ENCODE measurements at regions not wholly inside any gene's neighbourhood (a gene's known extent, or its start where the extent isn't known, plus 50 kb on each side); places are given as distances from the start of the nearest gene placed in this dataset.

DNA sequence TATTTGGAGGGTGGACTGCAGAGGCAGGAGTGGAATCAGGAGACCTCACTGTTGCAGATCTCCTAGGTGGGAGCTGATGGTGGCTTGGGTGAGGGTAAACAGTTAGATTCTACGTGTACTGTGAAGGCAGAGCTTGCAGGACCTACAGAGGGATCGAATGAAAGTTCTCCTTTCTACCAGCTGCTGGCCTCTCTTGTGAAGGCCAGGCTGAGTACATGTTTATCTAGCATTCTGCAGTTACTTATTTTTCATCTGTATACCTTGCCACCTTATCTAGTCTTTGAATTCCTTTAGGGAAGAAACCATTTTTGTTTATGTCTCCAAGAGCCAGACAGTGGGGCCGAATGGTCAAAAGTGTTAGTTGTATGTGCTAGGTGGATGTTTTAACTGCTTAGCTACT lies 57.6 kb downstream of the PTTG1 start:
- no peaks in the 10 kb centered on the region for H3K36me3 ChIP-seq
- H3K27me3 ChIP-seq = no peaks in the 10 kb centered on the region
- no peak overlapping the region for H3K27ac ChIP-seq
- no peaks in the 10 kb centered on the region for H3K4me1 ChIP-seq
- H3K9me3 ChIP-seq = no peaks in the 10 kb centered on the region
- H3K4me3 ChIP-seq = no peak overlapping the region
- TF ChIP-seq POLR2A (IDR thresholded peaks at IDR 0.05) = no peak
- TF ChIP-seq, protein P1, sequence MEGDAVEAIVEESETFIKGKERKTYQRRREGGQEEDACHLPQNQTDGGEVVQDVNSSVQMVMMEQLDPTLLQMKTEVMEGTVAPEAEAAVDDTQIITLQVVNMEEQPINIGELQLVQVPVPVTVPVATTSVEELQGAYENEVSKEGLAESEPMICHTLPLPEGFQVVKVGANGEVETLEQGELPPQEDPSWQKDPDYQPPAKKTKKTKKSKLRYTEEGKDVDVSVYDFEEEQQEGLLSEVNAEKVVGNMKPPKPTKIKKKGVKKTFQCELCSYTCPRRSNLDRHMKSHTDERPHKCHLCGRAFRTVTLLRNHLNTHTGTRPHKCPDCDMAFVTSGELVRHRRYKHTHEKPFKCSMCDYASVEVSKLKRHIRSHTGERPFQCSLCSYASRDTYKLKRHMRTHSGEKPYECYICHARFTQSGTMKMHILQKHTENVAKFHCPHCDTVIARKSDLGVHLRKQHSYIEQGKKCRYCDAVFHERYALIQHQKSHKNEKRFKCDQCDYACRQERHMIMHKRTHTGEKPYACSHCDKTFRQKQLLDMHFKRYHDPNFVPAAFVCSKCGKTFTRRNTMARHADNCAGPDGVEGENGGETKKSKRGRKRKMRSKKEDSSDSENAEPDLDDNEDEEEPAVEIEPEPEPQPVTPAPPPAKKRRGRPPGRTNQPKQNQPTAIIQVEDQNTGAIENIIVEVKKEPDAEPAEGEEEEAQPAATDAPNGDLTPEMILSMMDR (IDR thresholded peaks at IDR 0.05) = no peak
- DNase-seq = no peak

- Histone ChIP-seq H3K27me3 (no peaks in the 10 kb centered on the region), H3K9me3 (no peaks in the 10 kb centered on the region), H3K4me3 (no peak overlapping the region), H3K4me1 (no peaks in the 10 kb centered on the region), H3K27ac (no peak overlapping the region), H3K36me3 (no peaks in the 10 kb centered on the region)
- no peak for TF ChIP-seq POLR2A (IDR thresholded peaks at IDR 0.05)
- TF ChIP-seq, protein P1 (IDR thresholded peaks at IDR 0.05) = no peak
- DNase-seq = no peak
Observed at GRCh38 chr5:160479926-160480325, 58.3 kb downstream of the PTTG1 start.

GRCh38 chr5:160480652-160481051 lies 59.0 kb downstream of the PTTG1 start:
- no peaks in the 10 kb centered on the region for H3K4me1 ChIP-seq
- H3K36me3 ChIP-seq = no peaks in the 10 kb centered on the region
- TF ChIP-seq POLR2A (IDR thresholded peaks at IDR 0.05) = no peak
- TF ChIP-seq, protein P1 (IDR thresholded peaks at IDR 0.05) = no peak
- no peak overlapping the region for H3K4me3 ChIP-seq
- H3K9me3 ChIP-seq = no peaks in the 10 kb centered on the region
- no peaks in the 10 kb centered on the region for H3K27me3 ChIP-seq
- DNase-seq = no peak
- no peak overlapping the region for H3K27ac ChIP-seq

DNA sequence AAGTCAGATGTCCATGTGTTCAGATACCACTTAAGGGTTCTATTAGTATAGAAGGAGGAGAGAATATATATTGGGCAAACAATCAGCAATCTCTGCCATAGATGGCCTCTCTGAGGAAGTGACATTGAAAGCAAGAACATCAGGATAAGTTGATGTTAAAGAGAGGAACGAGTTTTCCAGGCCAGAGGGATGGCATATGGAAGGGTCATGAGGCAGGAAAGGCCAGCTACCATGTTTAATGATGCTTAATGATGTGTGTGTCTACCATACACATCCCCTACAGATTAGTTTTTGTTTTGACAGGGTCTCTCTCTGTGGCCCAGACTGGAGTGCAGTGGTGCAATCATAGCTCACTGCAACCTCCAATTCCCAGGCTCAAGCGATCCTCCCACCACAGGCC lies 63.0 kb downstream of the PTTG1 start:
- Histone ChIP-seq H3K4me3 (no peak overlapping the region), H3K9me3 (no peaks in the 10 kb centered on the region)
- no peak for TF ChIP-seq POLR2A (IDR thresholded peaks at IDR 0.05)
- TF ChIP-seq, protein P1 (IDR thresholded peaks at IDR 0.05) = no peak

DNA sequence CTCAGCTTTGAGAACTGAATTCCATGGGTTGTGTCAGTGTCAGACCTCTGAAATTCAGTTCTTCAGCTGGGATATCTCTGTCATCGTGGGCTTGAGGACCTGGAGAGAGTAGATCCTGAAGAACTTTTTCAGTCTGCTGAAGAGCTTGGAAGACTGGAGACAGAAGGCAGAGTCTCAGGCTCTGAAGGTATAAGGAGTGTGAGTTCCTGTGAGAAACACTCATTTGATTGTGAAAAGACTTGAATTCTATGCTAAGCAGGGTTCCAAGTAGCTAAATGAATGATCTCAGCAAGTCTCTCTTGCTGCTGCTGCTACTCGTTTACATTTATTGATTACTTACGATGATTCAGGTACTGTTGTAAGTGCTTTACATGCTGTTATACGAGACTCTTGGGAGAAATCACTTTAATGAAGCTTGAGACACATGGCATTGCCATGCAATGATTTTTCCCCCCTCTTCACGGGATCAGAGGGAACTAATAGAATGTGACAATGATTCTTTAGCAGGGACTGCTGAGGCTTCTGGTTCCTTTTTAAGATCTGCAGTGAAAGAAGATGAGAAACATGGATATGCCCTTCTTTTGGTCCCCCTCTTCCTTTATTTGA lies 63.8 kb downstream of the PTTG1 start:
- no peak overlapping the region for H3K27ac ChIP-seq
- no peak overlapping the region for H3K4me3 ChIP-seq
- no peaks in the 10 kb centered on the region for H3K27me3 ChIP-seq
- DNase-seq = no peak
- no peaks in the 10 kb centered on the region for H3K4me1 ChIP-seq
- TF ChIP-seq, protein P1 (IDR thresholded peaks at IDR 0.05) = no peak
- no peak for TF ChIP-seq POLR2A (IDR thresholded peaks at IDR 0.05)
- H3K36me3 ChIP-seq = no peaks in the 10 kb centered on the region
- H3K9me3 ChIP-seq = no peaks in the 10 kb centered on the region

More for the DNA sequence above, 63.0 kb downstream of the PTTG1 start:
- Histone ChIP-seq H3K36me3 (no peaks in the 10 kb centered on the region), H3K27me3 (no peaks in the 10 kb centered on the region), H3K27ac (no peak overlapping the region), H3K4me1 (no peaks in the 10 kb centered on the region)
- no peak for DNase-seq

- peak in 2 of 3 donors; percentile 43 to 50 for DNase-seq
- Histone ChIP-seq H3K27me3 (no peaks in the 10 kb centered on the region), H3K4me3 (no peak overlapping the region), H3K27ac (no peak overlapping the region), H3K9me3 (no peaks in the 10 kb centered on the region), H3K4me1 (no peaks in the 10 kb centered on the region), H3K36me3 (no peaks in the 10 kb centered on the region)
- TF ChIP-seq POLR2A (IDR thresholded peaks at IDR 0.05) = no peak
- TF ChIP-seq, protein P1 (IDR thresholded peaks at IDR 0.05) = no peak
Observed at GRCh38 chr5:160486573-160486972, 64.9 kb downstream of the PTTG1 start.

Measured in Peyer's patch (tissue), 4 donors.